IPS-NIHi11 (cell line): ENCODE measurements at regions not wholly inside any gene's neighbourhood (a gene's known extent, or its start where the extent isn't known, plus 50 kb on each side); places are given as distances from the start of the nearest gene placed in this dataset.
"Not testable (repeated sequence)": the region's sequence is repeated elsewhere in the genome, so short reads cannot be mapped to it uniquely, and the experiment has no call there.

Source experiments
- DNase-seq: peaks from one replicate; pipeline ENCODE4 v3.0.0; 2012; ENCODE audit warnings: mixed read lengths, low spot score

- not testable (repeated sequence) for DNase-seq
Observed at GRCh38 chr15:81822587-81822986, 223.2 kb downstream of the MEX3B start.

GRCh38 chr15:81819924-81820635, 225.7 kb downstream of the MEX3B start:
- no peak for DNase-seq

GRCh38 chr15:81814882-81815455, 230.8 kb downstream of the MEX3B start:
- DNase-seq = no peak

GRCh38 chr15:81813215-81813614, 232.6 kb downstream of the MEX3B start:
- DNase-seq = peak; percentile 60

GRCh38 chr15:81812456-81812855, 233.4 kb downstream of the MEX3B start:
- no peak for DNase-seq

GRCh38 chr15:81811736-81812135, 234.1 kb downstream of the MEX3B start:
- no peak for DNase-seq

- peak; percentile 54 for DNase-seq
Observed at GRCh38 chr15:81809543-81809942, 236.3 kb downstream of the MEX3B start.

- no peak for DNase-seq
Observed at GRCh38 chr15:81807806-81808205, 238.0 kb downstream of the MEX3B start.

- no peak for DNase-seq
Observed at GRCh38 chr15:81807186-81807585, 238.6 kb downstream of the MEX3B start.

- DNase-seq = no peak
Observed at GRCh38 chr15:81795899-81796298, 249.9 kb downstream of the MEX3B start.

GRCh38 chr15:81792646-81793045, 253.2 kb downstream of the MEX3B start:
- DNase-seq = no peak

GRCh38 chr15:81791322-81791721, 254.5 kb downstream of the MEX3B start:
- not testable (repeated sequence) for DNase-seq

GRCh38 chr15:81789403-81789802, 256.4 kb downstream of the MEX3B start:
- DNase-seq = no peak

- no peak for DNase-seq
Observed at GRCh38 chr15:81786776-81787175, 259.0 kb downstream of the MEX3B start.

- DNase-seq = no peak
Observed at GRCh38 chr15:81785679-81786078, 260.1 kb downstream of the MEX3B start.

- no peak for DNase-seq
Observed at GRCh38 chr15:81785181-81785580, 260.6 kb downstream of the MEX3B start.

GRCh38 chr15:81784751-81785150, 261.1 kb downstream of the MEX3B start:
- DNase-seq = no peak

- DNase-seq = no peak
Observed at GRCh38 chr15:81783586-81783985, 262.2 kb downstream of the MEX3B start.

GRCh38 chr15:81783076-81783475, 262.7 kb downstream of the MEX3B start:
- DNase-seq = no peak

- DNase-seq = no peak
Observed at GRCh38 chr15:81781395-81781794, 264.4 kb downstream of the MEX3B start.

- no peak for DNase-seq
Observed at GRCh38 chr15:81780966-81781365, 264.9 kb downstream of the MEX3B start.

GRCh38 chr15:81779181-81779580, 266.6 kb downstream of the MEX3B start:
- DNase-seq = no peak

GRCh38 chr15:81777546-81777945, 268.3 kb downstream of the MEX3B start:
- no peak for DNase-seq

- DNase-seq = no peak
Observed at GRCh38 chr15:81776976-81777375, 268.8 kb downstream of the MEX3B start.
